H1 (cell line): ENCODE measurements at regions not wholly inside any gene's neighbourhood (a gene's known extent, or its start where the extent isn't known, plus 50 kb on each side); places are given as distances from the start of the nearest gene placed in this dataset.

ENCODE experiments used
- CTCF ChIA-PET: fragments of 300-600 bp; sonication (Branson Sonifier 250); formaldehyde crosslinking; loops from one replicate; lab custom pipeline; 2021; ENCODE audit not compliant: partially characterized antibody; lab: Charles Lee
- POLR2A ChIA-PET: fragments of 300-600 bp; sonication (Branson Sonifier 250); formaldehyde crosslinking; loops from one replicate; lab custom pipeline; 2021; ENCODE audit warnings: inconsistent platforms; ENCODE audit not compliant: partially characterized antibody; lab: Charles Lee
- DNase-seq, 2 experiments: peaks; one replicate each; pipeline versions ENCODE4 v3.0.0 to v3.0.0-alpha.2; 2010 to 2022; ENCODE audit warnings: low spot score in 2 of 2, low read depth in 1 of 2, mixed read lengths in 1 of 2
- FAIRE-seq: peaks from 2 replicates; lab custom pipeline; 2011; peaks lifted over from hg19 to GRCh38; lab: Jason Lieb, UNC
- H2AFZ ChIP-seq: 2 replicates; pipeline ENCODE4 v1.8.1; 2012; ENCODE audit warnings: low read length, inconsistent platforms
- H2AK5ac ChIP-seq: 2 replicates; pipeline ENCODE4 v1.6.1; 2013; ENCODE audit warnings: low read depth, low read length
- H2BK120ac ChIP-seq: replicated peaks from 2 replicates; pipeline ENCODE3; 2013; ENCODE audit warnings: low read depth, low read length, inconsistent platforms
- H2BK12ac ChIP-seq: 2 replicates; pipeline ENCODE4 v1.6.1; 2013; ENCODE audit warnings: low read depth, low read length
- H2BK15ac ChIP-seq: 2 replicates; pipeline ENCODE4 v1.6.1; 2013; ENCODE audit warnings: low read length
- H2BK20ac ChIP-seq: 2 replicates; pipeline ENCODE4 v1.6.1; 2013; ENCODE audit warnings: low read length
- H2BK5ac ChIP-seq: 2 replicates; pipeline ENCODE4 v1.6.1; 2013; ENCODE audit warnings: low read depth, low read length
- H3K14ac ChIP-seq: 2 replicates; pipeline ENCODE4 v1.6.1; 2013; ENCODE audit warnings: inconsistent platforms; ENCODE audit not compliant: insufficient read length
- H3K18ac ChIP-seq: 2 replicates; pipeline ENCODE4 v1.6.1; 2013; ENCODE audit warnings: low read length; ENCODE audit errors: extremely low read depth
- H3K23ac ChIP-seq: 2 replicates; pipeline ENCODE4 v1.6.1; 2013; ENCODE audit warnings: inconsistent platforms; ENCODE audit not compliant: insufficient read length
- H3K23me2 ChIP-seq: 2 replicates; pipeline ENCODE4 v1.6.1; 2013; ENCODE audit warnings: low read depth, low read length
- H3K27ac ChIP-seq: 2 replicates; pipeline ENCODE4 v1.6.1; 2011; ENCODE audit warnings: low read depth, low read length, inconsistent platforms
- H3K27me3 ChIP-seq, 4 experiments: replicated peaks in 1 of 4; 1 replicate in 1 of 4; 2 replicates in 3 of 4; pipeline versions ENCODE4 v1.6.1 to v1.8.1; 2011 to 2013; ENCODE audit warnings: low read length in 3 of 4, mild to moderate bottlenecking in 3 of 4, inconsistent platforms in 2 of 4, mixed read lengths in 2 of 4, moderate library complexity in 1 of 4; ENCODE audit not compliant: control insufficient read depth in 3 of 4, insufficient read depth in 3 of 4; ENCODE audit errors: extremely low read depth in 1 of 4
- H3K36me3 ChIP-seq, 4 experiments: 2 replicates each; pipeline versions ENCODE4 v1.6.1 to v1.8.1; 2011 to 2013; ENCODE audit warnings: mild to moderate bottlenecking in 4 of 4, low read length in 3 of 4, moderate library complexity in 2 of 4, control low read depth in 1 of 4, inconsistent platforms in 1 of 4; ENCODE audit not compliant: insufficient read depth in 4 of 4, control insufficient read depth in 2 of 4
- H3K4ac ChIP-seq: replicated peaks from 2 replicates; pipeline ENCODE3; 2013; ENCODE audit warnings: low read length, low read depth, mixed read lengths, inconsistent platforms; ENCODE audit not compliant: insufficient read length
- H3K4me1 ChIP-seq, 4 experiments: replicated peaks in 1 of 4; 1 replicate in 1 of 4; 2 replicates in 3 of 4; pipeline versions ENCODE4 v1.6.1 to v1.8.1; 2011 to 2013; ENCODE audit warnings: low read length in 3 of 4, inconsistent platforms in 2 of 4, mixed read lengths in 1 of 4; ENCODE audit not compliant: insufficient read depth in 4 of 4, control insufficient read depth in 3 of 4
- H3K4me2 ChIP-seq, 2 experiments: 2 replicates each; pipeline versions ENCODE4 v1.6.1 to v1.8.1; 2011 to 2013; ENCODE audit warnings: low read depth in 2 of 2, low read length in 2 of 2, control low read depth in 1 of 2, inconsistent platforms in 1 of 2, mild to moderate bottlenecking in 1 of 2; ENCODE audit not compliant: insufficient read depth in 1 of 2
- H3K4me3 ChIP-seq, 4 experiments: fragments of 200-600, 300-600 bp in 1 of 4; sonication (generic), shearing (Covaris generic), sonication (Bioruptor Twin) in 1 of 4; 2 replicates each; pipeline versions ENCODE4 v1.5.1 to v1.8.1; 2011 to 2016; ENCODE audit warnings: low read length in 4 of 4, low read depth in 3 of 4, control low read depth in 2 of 4, inconsistent platforms in 2 of 4, mild to moderate bottlenecking in 2 of 4, mixed read lengths in 1 of 4, moderate library complexity in 1 of 4; ENCODE audit not compliant: insufficient read depth in 2 of 4; ENCODE audit errors: extremely low read depth in 1 of 4
- H3K56ac ChIP-seq: replicated peaks from 2 replicates; pipeline ENCODE3; 2013; ENCODE audit warnings: low read depth, mild to moderate bottlenecking, mixed read lengths, low read length, inconsistent platforms; ENCODE audit not compliant: insufficient read length
- H3K79me1 ChIP-seq: 2 replicates; pipeline ENCODE4 v1.6.1; 2013; ENCODE audit warnings: low read depth, low read length, control low read depth
- H3K79me2 ChIP-seq, 2 experiments: 2 replicates each; pipeline versions ENCODE4 v1.6.1 to v1.8.1; 2012 to 2013; ENCODE audit warnings: low read length in 2 of 2, mild to moderate bottlenecking in 2 of 2, inconsistent platforms in 1 of 2; ENCODE audit not compliant: insufficient read depth in 2 of 2, control insufficient read depth in 1 of 2
- H3K9ac ChIP-seq, 4 experiments: replicated peaks in 1 of 4; 1 replicate in 1 of 4; 2 replicates in 3 of 4; pipeline versions ENCODE4 v1.6.1 to v1.8.1; 2011 to 2013; ENCODE audit warnings: low read depth in 3 of 4, low read length in 3 of 4, control low read depth in 2 of 4, mild to moderate bottlenecking in 2 of 4, moderate library complexity in 2 of 4, inconsistent platforms in 1 of 4; ENCODE audit errors: extremely low read depth in 1 of 4
- H3K9me3 ChIP-seq, 2 experiments: 2 replicates each; pipeline versions ENCODE4 v1.6.1 to v1.8.1; 2012 to 2013; ENCODE audit warnings: mild to moderate bottlenecking in 2 of 2, moderate library complexity in 2 of 2, control low read depth in 1 of 2, inconsistent platforms in 1 of 2, low read depth in 1 of 2, low read length in 1 of 2, mixed read lengths in 1 of 2; ENCODE audit not compliant: insufficient read depth in 2 of 2
- H4K20me1 ChIP-seq, 2 experiments: replicated peaks in 1 of 2; 2 replicates each; pipeline versions ENCODE3 to v1.8.1; 2011 to 2013; ENCODE audit warnings: inconsistent platforms in 2 of 2, low read length in 2 of 2, mild to moderate bottlenecking in 1 of 2; ENCODE audit not compliant: insufficient read depth in 2 of 2, control insufficient read depth in 1 of 2
- H4K5ac ChIP-seq: 2 replicates; pipeline ENCODE4 v1.6.1; 2013; ENCODE audit warnings: low read length, low read depth, mixed read lengths, inconsistent platforms; ENCODE audit not compliant: insufficient read length
- H4K8ac ChIP-seq: 2 replicates; pipeline ENCODE4 v1.8.0; 2013; ENCODE audit warnings: mild to moderate bottlenecking, moderate library complexity, low read length, inconsistent platforms; ENCODE audit not compliant: insufficient read depth; ENCODE audit errors: extremely low read depth
- H4K91ac ChIP-seq: replicated peaks from 2 replicates; pipeline ENCODE3; 2013; ENCODE audit warnings: low read length, mixed read lengths, inconsistent platforms; ENCODE audit not compliant: insufficient read length
- RNF2 ChIP-seq: fragments of 200-900, 300-1000 bp; sonication (generic); IDR thresholded peaks from 2 replicates; pipeline ENCODE4 v1.7.1; 2016; ENCODE audit warnings: borderline replicate concordance, low read depth, mild to moderate bottlenecking, antibody characterized with exemption, low read length; ENCODE audit not compliant: poor library complexity, severe bottlenecking; ENCODE audit errors: missing control alignments
- SIX5 ChIP-seq: IDR thresholded peaks from 2 replicates; pipeline ENCODE4 v1.6.1; 2011; ENCODE audit warnings: mild to moderate bottlenecking, low read depth, low read length
- WGBS, 2 experiments: shearing (Covaris generic) in 1 of 2; methylation state at CpG; one replicate each; pipeline versions ENCODE4 v1.1.6 to v1.1.7; 2013 to 2015; ENCODE audit warnings: low lambda C conversion rate in 2 of 2, mixed read lengths in 2 of 2, inconsistent platforms in 1 of 2, low coverage in 1 of 2, missing lambda C conversion rate in 1 of 2; ENCODE audit not compliant: insufficient replicate concordance in 2 of 2, insufficient coverage in 1 of 2, insufficient read length in 1 of 2; ENCODE audit errors: extremely low coverage in 1 of 2, missing lambda C conversion rate in 1 of 2; 5-methylcytosine and 5-hydroxymethylcytosine counted together

DNA sequence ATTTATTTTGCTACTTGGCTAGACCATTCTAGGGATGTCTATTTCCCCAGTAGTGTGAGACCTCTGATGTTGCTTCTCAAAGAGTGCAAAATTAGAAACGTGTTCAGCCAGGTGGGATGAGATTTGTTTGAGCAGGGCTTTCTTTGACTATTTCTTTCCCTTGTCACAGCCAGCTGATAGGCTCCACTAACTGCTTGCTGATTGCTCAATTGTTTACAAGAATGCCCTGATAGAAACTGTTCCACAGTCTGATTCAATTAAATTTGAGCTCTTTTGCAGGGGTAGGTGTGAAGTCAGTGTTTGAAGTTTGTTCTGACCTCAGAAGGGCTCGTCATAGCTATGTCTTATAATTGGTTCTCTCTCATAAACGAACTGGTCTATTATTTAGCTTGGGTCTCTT, 220.5 kb downstream of the FNDC1 start:
- no peak overlapping the region for H3K14ac ChIP-seq
- ChIA-PET CTCF (no interaction called here), POLR2A (no interaction called here)
- no peak for TF ChIP-seq RNF2
- TF ChIP-seq SIX5, result no peak

More for the DNA sequence above, 220.5 kb downstream of the FNDC1 start:
- no peak overlapping the region for H2BK20ac ChIP-seq
- H2BK120ac ChIP-seq, result no peak overlapping the region
- H3K79me2 ChIP-seq, result no peaks in the 10 kb centered on the region
- no peaks in the 10 kb centered on the region for H3K79me1 ChIP-seq
- H3K4me1 ChIP-seq, result no peaks in the 10 kb centered on the region
- FAIRE-seq (no peak), DNase-seq (no peak)
- no peak overlapping the region for H3K18ac ChIP-seq
- H2BK5ac ChIP-seq, result no peak overlapping the region
- no peak overlapping the region for H3K23ac ChIP-seq
- no peak overlapping the region for H4K91ac ChIP-seq
- H3K23me2 ChIP-seq, result no peaks in the 10 kb centered on the region
- no peak overlapping the region for H2AK5ac ChIP-seq
- H2BK12ac ChIP-seq, result no peak overlapping the region
- no peak overlapping the region for H3K27ac ChIP-seq
- H4K5ac ChIP-seq, result no peak overlapping the region
- H3K9me3 ChIP-seq, result peaks cover 65 to 81% of the 10 kb centered on the region in 2 experiments
- H3K4ac ChIP-seq, result no peak overlapping the region
- H3K36me3 ChIP-seq, result no peaks in the 10 kb centered on the region
- no peak overlapping the region for H3K9ac ChIP-seq
- no peak overlapping the region for H2BK15ac ChIP-seq
- no peak overlapping the region for H3K4me3 ChIP-seq
- no peaks in the 10 kb centered on the region for H3K27me3 ChIP-seq
- H4K8ac ChIP-seq, result no peak overlapping the region
- no peak overlapping the region for H3K4me2 ChIP-seq
- H2AFZ ChIP-seq, result no peak overlapping the region
- H4K20me1 ChIP-seq, result no peaks in the 10 kb centered on the region
- WGBS, 2 experiments, result 62% methylated on average over 3 of the region's 3 CpGs; no CpG with 5 or more reads in 1 of the 2 experiments
- H3K56ac ChIP-seq, result no peak overlapping the region
